H1 (cell line): ENCODE measurements at regions not wholly inside any gene's neighbourhood (a gene's known extent, or its start where the extent isn't known, plus 50 kb on each side); places are given as distances from the start of the nearest gene placed in this dataset.
"Not testable (repeated sequence)": the region's sequence is repeated elsewhere in the genome, so short reads cannot be mapped to it uniquely, and the experiment has no call there.

ENCODE experiments used
- CTCF ChIA-PET: fragments of 300-600 bp; sonication (Branson Sonifier 250); formaldehyde crosslinking; loops from one replicate; lab custom pipeline; 2021; ENCODE audit not compliant: partially characterized antibody; lab: Charles Lee
- POLR2A ChIA-PET: fragments of 300-600 bp; sonication (Branson Sonifier 250); formaldehyde crosslinking; loops from one replicate; lab custom pipeline; 2021; ENCODE audit warnings: inconsistent platforms; ENCODE audit not compliant: partially characterized antibody; lab: Charles Lee
- DNase-seq, 2 experiments: peaks; one replicate each; pipeline versions ENCODE4 v3.0.0 to v3.0.0-alpha.2; 2010 to 2022; ENCODE audit warnings: low spot score in 2 of 2, low read depth in 1 of 2, mixed read lengths in 1 of 2
- FAIRE-seq: peaks from 2 replicates; lab custom pipeline; 2011; peaks lifted over from hg19 to GRCh38; lab: Jason Lieb, UNC
- H2AFZ ChIP-seq: 2 replicates; pipeline ENCODE4 v1.8.1; 2012; ENCODE audit warnings: low read length, inconsistent platforms
- H2AK5ac ChIP-seq: 2 replicates; pipeline ENCODE4 v1.6.1; 2013; ENCODE audit warnings: low read depth, low read length
- H2BK120ac ChIP-seq: replicated peaks from 2 replicates; pipeline ENCODE3; 2013; ENCODE audit warnings: low read depth, low read length, inconsistent platforms
- H2BK12ac ChIP-seq: 2 replicates; pipeline ENCODE4 v1.6.1; 2013; ENCODE audit warnings: low read depth, low read length
- H2BK15ac ChIP-seq: 2 replicates; pipeline ENCODE4 v1.6.1; 2013; ENCODE audit warnings: low read length
- H2BK20ac ChIP-seq: 2 replicates; pipeline ENCODE4 v1.6.1; 2013; ENCODE audit warnings: low read length
- H2BK5ac ChIP-seq: 2 replicates; pipeline ENCODE4 v1.6.1; 2013; ENCODE audit warnings: low read depth, low read length
- H3K14ac ChIP-seq: 2 replicates; pipeline ENCODE4 v1.6.1; 2013; ENCODE audit warnings: inconsistent platforms; ENCODE audit not compliant: insufficient read length
- H3K18ac ChIP-seq: 2 replicates; pipeline ENCODE4 v1.6.1; 2013; ENCODE audit warnings: low read length; ENCODE audit errors: extremely low read depth
- H3K23ac ChIP-seq: 2 replicates; pipeline ENCODE4 v1.6.1; 2013; ENCODE audit warnings: inconsistent platforms; ENCODE audit not compliant: insufficient read length
- H3K23me2 ChIP-seq: 2 replicates; pipeline ENCODE4 v1.6.1; 2013; ENCODE audit warnings: low read depth, low read length
- H3K27ac ChIP-seq: 2 replicates; pipeline ENCODE4 v1.6.1; 2011; ENCODE audit warnings: low read depth, low read length, inconsistent platforms
- H3K27me3 ChIP-seq, 4 experiments: replicated peaks in 1 of 4; 1 replicate in 1 of 4; 2 replicates in 3 of 4; pipeline versions ENCODE4 v1.6.1 to v1.8.1; 2011 to 2013; ENCODE audit warnings: low read length in 3 of 4, mild to moderate bottlenecking in 3 of 4, inconsistent platforms in 2 of 4, mixed read lengths in 2 of 4, moderate library complexity in 1 of 4; ENCODE audit not compliant: control insufficient read depth in 3 of 4, insufficient read depth in 3 of 4; ENCODE audit errors: extremely low read depth in 1 of 4
- H3K36me3 ChIP-seq, 4 experiments: 2 replicates each; pipeline versions ENCODE4 v1.6.1 to v1.8.1; 2011 to 2013; ENCODE audit warnings: mild to moderate bottlenecking in 4 of 4, low read length in 3 of 4, moderate library complexity in 2 of 4, control low read depth in 1 of 4, inconsistent platforms in 1 of 4; ENCODE audit not compliant: insufficient read depth in 4 of 4, control insufficient read depth in 2 of 4
- H3K4ac ChIP-seq: replicated peaks from 2 replicates; pipeline ENCODE3; 2013; ENCODE audit warnings: low read length, low read depth, mixed read lengths, inconsistent platforms; ENCODE audit not compliant: insufficient read length
- H3K4me1 ChIP-seq, 4 experiments: replicated peaks in 1 of 4; 1 replicate in 1 of 4; 2 replicates in 3 of 4; pipeline versions ENCODE4 v1.6.1 to v1.8.1; 2011 to 2013; ENCODE audit warnings: low read length in 3 of 4, inconsistent platforms in 2 of 4, mixed read lengths in 1 of 4; ENCODE audit not compliant: insufficient read depth in 4 of 4, control insufficient read depth in 3 of 4
- H3K4me2 ChIP-seq, 2 experiments: 2 replicates each; pipeline versions ENCODE4 v1.6.1 to v1.8.1; 2011 to 2013; ENCODE audit warnings: low read depth in 2 of 2, low read length in 2 of 2, control low read depth in 1 of 2, inconsistent platforms in 1 of 2, mild to moderate bottlenecking in 1 of 2; ENCODE audit not compliant: insufficient read depth in 1 of 2
- H3K4me3 ChIP-seq, 4 experiments: fragments of 200-600, 300-600 bp in 1 of 4; sonication (generic), shearing (Covaris generic), sonication (Bioruptor Twin) in 1 of 4; 2 replicates each; pipeline versions ENCODE4 v1.5.1 to v1.8.1; 2011 to 2016; ENCODE audit warnings: low read length in 4 of 4, low read depth in 3 of 4, control low read depth in 2 of 4, inconsistent platforms in 2 of 4, mild to moderate bottlenecking in 2 of 4, mixed read lengths in 1 of 4, moderate library complexity in 1 of 4; ENCODE audit not compliant: insufficient read depth in 2 of 4; ENCODE audit errors: extremely low read depth in 1 of 4
- H3K56ac ChIP-seq: replicated peaks from 2 replicates; pipeline ENCODE3; 2013; ENCODE audit warnings: low read depth, mild to moderate bottlenecking, mixed read lengths, low read length, inconsistent platforms; ENCODE audit not compliant: insufficient read length
- H3K79me1 ChIP-seq: 2 replicates; pipeline ENCODE4 v1.6.1; 2013; ENCODE audit warnings: low read depth, low read length, control low read depth
- H3K79me2 ChIP-seq, 2 experiments: 2 replicates each; pipeline versions ENCODE4 v1.6.1 to v1.8.1; 2012 to 2013; ENCODE audit warnings: low read length in 2 of 2, mild to moderate bottlenecking in 2 of 2, inconsistent platforms in 1 of 2; ENCODE audit not compliant: insufficient read depth in 2 of 2, control insufficient read depth in 1 of 2
- H3K9ac ChIP-seq, 4 experiments: replicated peaks in 1 of 4; 1 replicate in 1 of 4; 2 replicates in 3 of 4; pipeline versions ENCODE4 v1.6.1 to v1.8.1; 2011 to 2013; ENCODE audit warnings: low read depth in 3 of 4, low read length in 3 of 4, control low read depth in 2 of 4, mild to moderate bottlenecking in 2 of 4, moderate library complexity in 2 of 4, inconsistent platforms in 1 of 4; ENCODE audit errors: extremely low read depth in 1 of 4
- H3K9me3 ChIP-seq, 2 experiments: 2 replicates each; pipeline versions ENCODE4 v1.6.1 to v1.8.1; 2012 to 2013; ENCODE audit warnings: mild to moderate bottlenecking in 2 of 2, moderate library complexity in 2 of 2, control low read depth in 1 of 2, inconsistent platforms in 1 of 2, low read depth in 1 of 2, low read length in 1 of 2, mixed read lengths in 1 of 2; ENCODE audit not compliant: insufficient read depth in 2 of 2
- H4K20me1 ChIP-seq, 2 experiments: replicated peaks in 1 of 2; 2 replicates each; pipeline versions ENCODE3 to v1.8.1; 2011 to 2013; ENCODE audit warnings: inconsistent platforms in 2 of 2, low read length in 2 of 2, mild to moderate bottlenecking in 1 of 2; ENCODE audit not compliant: insufficient read depth in 2 of 2, control insufficient read depth in 1 of 2
- H4K5ac ChIP-seq: 2 replicates; pipeline ENCODE4 v1.6.1; 2013; ENCODE audit warnings: low read length, low read depth, mixed read lengths, inconsistent platforms; ENCODE audit not compliant: insufficient read length
- H4K8ac ChIP-seq: 2 replicates; pipeline ENCODE4 v1.8.0; 2013; ENCODE audit warnings: mild to moderate bottlenecking, moderate library complexity, low read length, inconsistent platforms; ENCODE audit not compliant: insufficient read depth; ENCODE audit errors: extremely low read depth
- H4K91ac ChIP-seq: replicated peaks from 2 replicates; pipeline ENCODE3; 2013; ENCODE audit warnings: low read length, mixed read lengths, inconsistent platforms; ENCODE audit not compliant: insufficient read length
- WGBS, 2 experiments: shearing (Covaris generic) in 1 of 2; methylation state at CpG; one replicate each; pipeline versions ENCODE4 v1.1.6 to v1.1.7; 2013 to 2015; ENCODE audit warnings: low lambda C conversion rate in 2 of 2, mixed read lengths in 2 of 2, inconsistent platforms in 1 of 2, low coverage in 1 of 2, missing lambda C conversion rate in 1 of 2; ENCODE audit not compliant: insufficient replicate concordance in 2 of 2, insufficient coverage in 1 of 2, insufficient read length in 1 of 2; ENCODE audit errors: extremely low coverage in 1 of 2, missing lambda C conversion rate in 1 of 2; 5-methylcytosine and 5-hydroxymethylcytosine counted together

GRCh38 chr22:16361328-16361727 is 231.3 kb downstream of the CCT8L2 start:
- CTCF ChIA-PET, H2AK5ac ChIP-seq: not testable (repeated sequence)
- WGBS, 2 experiments, result no CpG with 5 or more reads among the region's 8 CpGs

GRCh38 chr22:16352637-16353036 is 240.0 kb downstream of the CCT8L2 start:
- H3K9me3 ChIP-seq, H2BK12ac ChIP-seq, H3K27me3 ChIP-seq, H3K27ac ChIP-seq, CTCF ChIA-PET, POLR2A ChIA-PET, H3K18ac ChIP-seq, H3K36me3 ChIP-seq, FAIRE-seq, H4K5ac ChIP-seq, H2BK5ac ChIP-seq, DNase-seq, H3K4me2 ChIP-seq, H3K23ac ChIP-seq, H3K79me1 ChIP-seq, H4K20me1 ChIP-seq, H3K4me1 ChIP-seq, H3K23me2 ChIP-seq, H3K4me3 ChIP-seq, H2AFZ ChIP-seq, H2AK5ac ChIP-seq, H2BK120ac ChIP-seq, H4K91ac ChIP-seq, H3K79me2 ChIP-seq, H3K9ac ChIP-seq, H3K4ac ChIP-seq, H3K56ac ChIP-seq, H3K14ac ChIP-seq, H2BK15ac ChIP-seq, H2BK20ac ChIP-seq, H4K8ac ChIP-seq: not testable (repeated sequence)
- WGBS, 2 experiments, result no CpG with 5 or more reads among the region's 8 CpGs

More at GRCh38 chr22:16361328-16361727, 231.3 kb downstream of the CCT8L2 start:
- H3K79me2 ChIP-seq, H3K36me3 ChIP-seq, H4K20me1 ChIP-seq, H2BK12ac ChIP-seq, POLR2A ChIA-PET, H3K9ac ChIP-seq, H2BK15ac ChIP-seq, H4K5ac ChIP-seq, H3K4ac ChIP-seq, H3K56ac ChIP-seq, H3K23ac ChIP-seq, H3K18ac ChIP-seq, H3K27ac ChIP-seq, H3K9me3 ChIP-seq, H3K4me3 ChIP-seq, H3K23me2 ChIP-seq, H3K4me2 ChIP-seq, H3K79me1 ChIP-seq, H3K4me1 ChIP-seq, DNase-seq, H2BK5ac ChIP-seq, H3K27me3 ChIP-seq, H3K14ac ChIP-seq, H4K91ac ChIP-seq, H2BK20ac ChIP-seq, H4K8ac ChIP-seq, H2AFZ ChIP-seq, H2BK120ac ChIP-seq, FAIRE-seq: not testable (repeated sequence)
